ENCODE measurements at regions not wholly inside any gene's neighbourhood (a gene's known extent, or its start where the extent isn't known, plus 50 kb on each side); places are given as distances from the start of the nearest gene placed in this dataset.

- Mint-ChIP-seq H3K27me3 (peaks cover 38% of the 10 kb centered on the region), H3K36me3 (ENCODE audit: low read depth) (no peaks in the 10 kb centered on the region), H3K4me3 (no peak overlapping the region), H3K4me1 (peaks cover 6% of the 10 kb centered on the region), H3K27ac (no peak overlapping the region)
- no peaks in the 10 kb centered on the region for H3K9me3 ChIP-seq (ENCODE audit: control insufficient read depth, low read length, poor library complexity, severe bottlenecking)
- DNase-seq (no peak), ATAC-seq (no peak)
Measured at GRCh38 chr6:44672086-44672485, 284.6 kb downstream of the CDC5L start.

- peaks cover 5% of the 10 kb centered on the region for H3K4me1 Mint-ChIP-seq
- H3K27ac Mint-ChIP-seq: no peak overlapping the region
- H3K36me3 Mint-ChIP-seq (ENCODE audit: low read depth): no peaks in the 10 kb centered on the region
- no peak overlapping the region for H3K4me3 Mint-ChIP-seq
- DNase-seq: no peak
- peaks cover 38% of the 10 kb centered on the region for H3K27me3 Mint-ChIP-seq
- no peak for ATAC-seq
- no peaks in the 10 kb centered on the region for H3K9me3 ChIP-seq (ENCODE audit: control insufficient read depth, low read length, poor library complexity, severe bottlenecking)
Measured at GRCh38 chr6:44672841-44673240, 285.3 kb downstream of the CDC5L start.

DNA sequence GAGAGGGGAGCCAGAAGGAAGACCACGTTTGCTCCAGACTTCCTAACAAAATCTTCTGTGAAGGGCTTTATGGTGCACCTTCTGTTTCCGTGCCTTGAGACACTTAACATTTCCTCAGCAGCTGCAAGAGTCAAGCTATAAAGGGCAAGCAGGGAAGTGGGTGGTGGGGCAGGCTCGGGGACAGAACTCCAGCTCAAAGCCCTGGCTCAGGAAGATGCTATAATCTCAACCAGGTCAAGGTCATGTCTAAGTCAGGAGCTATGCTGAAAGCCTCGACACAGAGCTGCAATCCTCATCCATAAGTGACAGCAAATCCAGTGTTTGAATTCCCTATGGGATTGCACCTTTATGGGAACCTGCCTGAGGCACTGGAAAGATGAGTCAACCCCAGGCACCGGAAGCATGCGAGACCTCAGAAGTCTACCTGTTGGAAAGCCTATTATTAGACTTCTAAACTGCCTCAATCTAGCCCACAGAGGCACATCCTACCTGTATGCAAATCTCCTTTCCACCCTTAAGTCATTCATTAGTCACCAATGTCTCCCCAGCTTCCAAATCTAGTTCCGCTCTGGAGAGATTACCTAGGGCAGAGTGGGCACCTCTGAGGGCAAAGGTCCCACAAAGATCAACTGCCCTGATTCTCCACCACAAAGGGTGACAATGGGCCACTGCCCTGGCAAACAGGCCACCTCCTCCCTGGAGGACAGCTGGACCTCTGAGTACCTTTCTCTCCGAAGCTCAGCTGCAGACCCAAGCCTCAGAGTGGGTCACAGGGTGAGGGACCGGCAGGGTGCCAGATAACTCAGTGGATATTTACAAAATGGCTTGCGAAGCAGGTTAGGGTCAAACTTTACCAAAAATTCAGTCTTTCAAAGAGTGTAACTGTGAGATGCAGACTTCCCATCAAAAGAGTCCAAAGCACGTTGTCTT is 287.0 kb downstream of the CDC5L start:
- Mint-ChIP-seq H3K4me3 (no peak overlapping the region), H3K27me3 (peaks cover 32% of the 10 kb centered on the region), H3K27ac (no peak overlapping the region), H3K36me3 (ENCODE audit: low read depth) (no peaks in the 10 kb centered on the region), H3K4me1 (peaks cover under 1% of the 10 kb centered on the region)
- DNase-seq (no peak), ATAC-seq (no peak)
- H3K9me3 ChIP-seq (ENCODE audit: control insufficient read depth, low read length, poor library complexity, severe bottlenecking): no peaks in the 10 kb centered on the region

DNA sequence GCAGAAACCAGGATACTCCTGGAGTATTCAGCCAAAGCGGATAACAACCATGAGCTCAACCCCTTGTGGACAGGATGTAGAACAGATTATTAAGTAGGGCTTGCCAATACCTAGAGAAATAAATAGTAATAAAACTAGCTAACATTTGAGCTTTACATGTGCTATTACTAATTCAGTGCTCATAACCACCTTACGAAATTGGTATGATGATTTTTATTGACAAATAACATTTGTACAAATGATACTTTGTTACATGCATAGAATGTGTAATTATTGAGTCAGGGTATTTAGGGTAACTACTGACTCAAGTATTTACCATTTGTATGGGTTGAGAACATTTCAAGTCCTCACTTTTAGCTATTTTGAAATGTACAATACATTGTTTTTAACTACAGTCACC is 287.9 kb downstream of the CDC5L start:
- DNase-seq: no peak
- Mint-ChIP-seq H3K27me3 (peaks cover 32% of the 10 kb centered on the region), H3K4me3 (no peak overlapping the region), H3K4me1 (peaks cover 2% of the 10 kb centered on the region), H3K36me3 (ENCODE audit: low read depth) (no peaks in the 10 kb centered on the region), H3K27ac (no peak overlapping the region)
- no peaks in the 10 kb centered on the region for H3K9me3 ChIP-seq (ENCODE audit: control insufficient read depth, low read length, poor library complexity, severe bottlenecking)
- ATAC-seq: no peak

DNA sequence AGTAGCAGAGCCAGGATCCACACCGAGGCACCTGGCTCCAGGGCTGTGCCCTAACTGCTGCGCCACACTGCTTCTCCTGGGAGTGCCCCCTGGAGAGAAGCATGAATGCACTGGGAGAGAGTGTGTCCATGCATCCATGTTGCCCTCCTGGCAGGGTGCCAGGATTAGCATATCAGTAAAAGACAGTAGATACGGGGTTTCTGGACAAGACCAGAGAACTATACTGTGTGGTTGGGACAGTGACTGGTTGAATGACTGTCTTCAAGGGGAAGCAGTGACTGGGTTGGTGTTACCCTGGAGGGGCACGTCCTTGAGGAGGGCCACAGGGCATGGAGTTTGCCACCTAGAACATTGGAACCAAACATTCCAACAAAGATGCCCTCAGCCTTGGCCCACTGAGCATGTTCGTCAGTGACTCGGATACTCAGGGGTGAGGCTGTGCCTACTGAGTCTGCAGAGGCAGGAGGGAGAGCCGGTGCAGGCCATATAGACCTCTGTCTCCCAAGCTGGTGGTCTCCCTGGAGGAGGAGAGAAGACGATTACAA is 288.8 kb downstream of the CDC5L start:
- no peak for ATAC-seq

GRCh38 chr6:44676826-44677433 is 289.4 kb downstream of the CDC5L start:
- no peak for DNase-seq
- no peak for ATAC-seq
- H3K9me3 ChIP-seq (ENCODE audit: control insufficient read depth, low read length, poor library complexity, severe bottlenecking): no peaks in the 10 kb centered on the region
- Mint-ChIP-seq H3K27ac (no peak overlapping the region), H3K4me1 (peaks cover 2% of the 10 kb centered on the region), H3K36me3 (ENCODE audit: low read depth) (no peaks in the 10 kb centered on the region), H3K4me3 (no peak overlapping the region), H3K27me3 (peaks cover 32% of the 10 kb centered on the region)

More for the DNA sequence above, 288.8 kb downstream of the CDC5L start:
- Mint-ChIP-seq H3K4me3 (no peak overlapping the region), H3K27me3 (peaks cover 32% of the 10 kb centered on the region), H3K27ac (no peak overlapping the region), H3K36me3 (ENCODE audit: low read depth) (no peaks in the 10 kb centered on the region), H3K4me1 (peaks cover 2% of the 10 kb centered on the region)
- DNase-seq: no peak
- no peaks in the 10 kb centered on the region for H3K9me3 ChIP-seq (ENCODE audit: control insufficient read depth, low read length, poor library complexity, severe bottlenecking)

DNA sequence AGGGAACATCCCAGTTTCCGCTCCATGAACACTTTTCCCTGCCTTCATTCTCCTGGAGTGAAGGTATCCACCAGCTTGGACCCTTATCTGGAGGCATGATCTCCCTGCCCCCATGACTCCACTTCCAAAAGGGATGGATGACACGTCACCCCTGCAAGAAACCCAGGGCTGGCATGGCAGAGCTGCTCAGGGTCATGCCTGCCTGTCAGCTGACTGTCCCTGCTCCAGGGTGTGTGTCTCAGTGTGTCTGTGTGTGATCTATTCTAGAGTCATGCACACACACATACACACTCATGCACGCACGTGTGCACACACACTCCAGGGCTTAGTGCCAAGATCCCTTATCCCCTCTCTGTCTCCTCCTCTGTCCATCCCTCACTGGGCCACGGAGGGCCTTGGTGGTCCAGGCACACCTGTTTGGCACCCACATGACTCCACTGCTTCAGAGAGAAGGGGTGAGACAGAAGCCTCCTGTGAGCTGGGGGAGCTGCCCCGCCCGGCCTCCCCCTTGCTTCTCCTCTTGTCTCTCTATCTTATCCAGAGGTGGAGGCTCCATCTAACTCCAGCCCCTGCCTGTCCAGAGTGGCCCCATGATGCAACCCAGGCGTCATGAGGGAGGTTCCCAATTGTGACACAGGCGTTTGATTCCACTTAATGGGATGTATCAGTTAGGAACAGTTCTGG is 290.9 kb downstream of the CDC5L start:
- ATAC-seq (no peak), DNase-seq (no peak)
- H3K9me3 ChIP-seq (ENCODE audit: control insufficient read depth, low read length, poor library complexity, severe bottlenecking): no peaks in the 10 kb centered on the region
- Mint-ChIP-seq H3K4me3 (no peak overlapping the region), H3K36me3 (ENCODE audit: low read depth) (no peaks in the 10 kb centered on the region), H3K27me3 (peaks cover 24% of the 10 kb centered on the region), H3K4me1 (peaks cover 2% of the 10 kb centered on the region), H3K27ac (no peak overlapping the region)

GRCh38 chr6:44679438-44680201 is 292.1 kb downstream of the CDC5L start:
- H3K4me1 Mint-ChIP-seq: peaks cover 2% of the 10 kb centered on the region
- ATAC-seq (no peak), DNase-seq (no peak)
- H3K27ac Mint-ChIP-seq: no peak overlapping the region
- peaks cover 16% of the 10 kb centered on the region for H3K27me3 Mint-ChIP-seq
- no peaks in the 10 kb centered on the region for H3K9me3 ChIP-seq (ENCODE audit: control insufficient read depth, low read length, poor library complexity, severe bottlenecking)
- H3K4me3 Mint-ChIP-seq: no peak overlapping the region
- no peaks in the 10 kb centered on the region for H3K36me3 Mint-ChIP-seq (ENCODE audit: low read depth)

GRCh38 chr6:44680202-44680720 is 292.8 kb downstream of the CDC5L start:
- peaks cover 2% of the 10 kb centered on the region for H3K4me1 Mint-ChIP-seq
- DNase-seq (no peak), ATAC-seq (no peak)
- no peaks in the 10 kb centered on the region for H3K9me3 ChIP-seq (ENCODE audit: control insufficient read depth, low read length, poor library complexity, severe bottlenecking)
- H3K36me3 Mint-ChIP-seq (ENCODE audit: low read depth): no peaks in the 10 kb centered on the region
- peaks cover 16% of the 10 kb centered on the region for H3K27me3 Mint-ChIP-seq
- H3K27ac Mint-ChIP-seq: no peak overlapping the region
- H3K4me3 Mint-ChIP-seq: no peak overlapping the region

DNA sequence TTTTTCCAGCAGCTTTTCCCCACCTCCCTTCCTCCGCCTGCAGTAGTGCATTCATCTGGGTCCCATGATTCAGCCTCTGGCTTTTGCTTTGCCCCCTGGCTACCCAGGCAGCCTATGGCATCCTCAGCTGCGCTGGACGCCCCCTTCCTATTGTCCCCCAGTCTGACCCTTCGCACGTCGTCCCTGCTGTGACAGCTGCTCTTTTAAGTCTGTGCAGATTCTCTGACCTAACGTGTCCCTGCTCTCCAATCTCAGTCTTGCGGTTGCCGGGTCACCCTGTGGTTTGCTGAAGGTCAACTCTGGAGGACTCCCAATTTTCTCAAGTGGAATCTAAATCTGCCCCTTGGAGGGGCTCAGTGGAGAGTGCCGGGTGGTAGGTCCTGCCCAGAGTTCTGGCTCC is 294.3 kb downstream of the CDC5L start:
- no peak for ATAC-seq
- H3K36me3 Mint-ChIP-seq (ENCODE audit: low read depth): no peaks in the 10 kb centered on the region
- H3K27ac Mint-ChIP-seq: no peak overlapping the region
- H3K27me3 Mint-ChIP-seq: peaks cover 4% of the 10 kb centered on the region
- peaks cover 2% of the 10 kb centered on the region for H3K4me1 Mint-ChIP-seq
- H3K9me3 ChIP-seq (ENCODE audit: control insufficient read depth, low read length, poor library complexity, severe bottlenecking): no peaks in the 10 kb centered on the region
- no peak overlapping the region for H3K4me3 Mint-ChIP-seq
- no peak for DNase-seq

GRCh38 chr6:44682280-44682679 is 294.8 kb downstream of the CDC5L start:
- no peak for DNase-seq
- Mint-ChIP-seq H3K27ac (peak overlapping the region; percentile 2), H3K4me1 (peaks cover 2% of the 10 kb centered on the region), H3K4me3 (no peak overlapping the region), H3K27me3 (peaks cover 4% of the 10 kb centered on the region), H3K36me3 (ENCODE audit: low read depth) (no peaks in the 10 kb centered on the region)
- H3K9me3 ChIP-seq (ENCODE audit: control insufficient read depth, low read length, poor library complexity, severe bottlenecking): no peaks in the 10 kb centered on the region
- no peak for ATAC-seq

- Mint-ChIP-seq H3K36me3 (ENCODE audit: low read depth) (no peaks in the 10 kb centered on the region), H3K27me3 (peaks cover 3% of the 10 kb centered on the region), H3K27ac (peak overlapping the region; percentile 2), H3K4me1 (peaks cover 2% of the 10 kb centered on the region), H3K4me3 (no peak overlapping the region)
- ATAC-seq (no peak), DNase-seq (no peak)
- H3K9me3 ChIP-seq (ENCODE audit: control insufficient read depth, low read length, poor library complexity, severe bottlenecking): peaks cover 3% of the 10 kb centered on the region
Measured at GRCh38 chr6:44682987-44683779, 295.7 kb downstream of the CDC5L start.

Data from T-helper 17 cell (primary cell).